ENCODE measurements at regions not wholly inside any gene's neighbourhood (a gene's known extent, or its start where the extent isn't known, plus 50 kb on each side); places are given as distances from the start of the nearest gene placed in this dataset.

DNA sequence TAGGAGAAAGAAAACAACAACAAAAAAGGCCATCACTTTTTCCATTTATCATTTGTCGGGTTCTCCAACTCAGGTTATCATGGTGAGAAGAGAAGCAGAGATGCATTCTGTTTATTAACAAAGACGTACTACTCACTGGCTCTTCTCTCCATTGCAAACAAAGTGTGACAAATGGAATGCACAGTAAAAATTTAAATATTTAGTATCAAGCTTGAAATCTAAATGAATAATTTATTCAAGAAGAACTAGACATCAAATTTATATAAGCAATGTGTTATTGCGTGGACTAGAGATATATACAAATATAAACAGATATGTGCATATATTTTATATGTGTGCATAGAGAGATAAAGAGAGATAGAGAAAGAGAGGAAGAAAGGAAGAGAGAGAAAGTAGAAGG is 236.5 kb downstream of the DSEL start (continued):
- TF ChIP-seq, protein P1, sequence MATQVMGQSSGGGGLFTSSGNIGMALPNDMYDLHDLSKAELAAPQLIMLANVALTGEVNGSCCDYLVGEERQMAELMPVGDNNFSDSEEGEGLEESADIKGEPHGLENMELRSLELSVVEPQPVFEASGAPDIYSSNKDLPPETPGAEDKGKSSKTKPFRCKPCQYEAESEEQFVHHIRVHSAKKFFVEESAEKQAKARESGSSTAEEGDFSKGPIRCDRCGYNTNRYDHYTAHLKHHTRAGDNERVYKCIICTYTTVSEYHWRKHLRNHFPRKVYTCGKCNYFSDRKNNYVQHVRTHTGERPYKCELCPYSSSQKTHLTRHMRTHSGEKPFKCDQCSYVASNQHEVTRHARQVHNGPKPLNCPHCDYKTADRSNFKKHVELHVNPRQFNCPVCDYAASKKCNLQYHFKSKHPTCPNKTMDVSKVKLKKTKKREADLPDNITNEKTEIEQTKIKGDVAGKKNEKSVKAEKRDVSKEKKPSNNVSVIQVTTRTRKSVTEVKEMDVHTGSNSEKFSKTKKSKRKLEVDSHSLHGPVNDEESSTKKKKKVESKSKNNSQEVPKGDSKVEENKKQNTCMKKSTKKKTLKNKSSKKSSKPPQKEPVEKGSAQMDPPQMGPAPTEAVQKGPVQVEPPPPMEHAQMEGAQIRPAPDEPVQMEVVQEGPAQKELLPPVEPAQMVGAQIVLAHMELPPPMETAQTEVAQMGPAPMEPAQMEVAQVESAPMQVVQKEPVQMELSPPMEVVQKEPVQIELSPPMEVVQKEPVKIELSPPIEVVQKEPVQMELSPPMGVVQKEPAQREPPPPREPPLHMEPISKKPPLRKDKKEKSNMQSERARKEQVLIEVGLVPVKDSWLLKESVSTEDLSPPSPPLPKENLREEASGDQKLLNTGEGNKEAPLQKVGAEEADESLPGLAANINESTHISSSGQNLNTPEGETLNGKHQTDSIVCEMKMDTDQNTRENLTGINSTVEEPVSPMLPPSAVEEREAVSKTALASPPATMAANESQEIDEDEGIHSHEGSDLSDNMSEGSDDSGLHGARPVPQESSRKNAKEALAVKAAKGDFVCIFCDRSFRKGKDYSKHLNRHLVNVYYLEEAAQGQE (IDR thresholded peaks at IDR 0.05; ENCODE audit: low read depth): no peak
- TF ChIP-seq, protein P2, sequence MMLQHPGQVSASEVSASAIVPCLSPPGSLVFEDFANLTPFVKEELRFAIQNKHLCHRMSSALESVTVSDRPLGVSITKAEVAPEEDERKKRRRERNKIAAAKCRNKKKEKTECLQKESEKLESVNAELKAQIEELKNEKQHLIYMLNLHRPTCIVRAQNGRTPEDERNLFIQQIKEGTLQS (IDR thresholded peaks at IDR 0.05): no peak
- TF ChIP-seq FOSL1 (IDR thresholded peaks at IDR 0.05; ENCODE audit: low read depth) (no peak), YY1 (IDR thresholded peaks at IDR 0.05; ENCODE audit: extremely low read depth, insufficient replicate concordance, low read depth, low read length) (no peak), SIN3A (IDR thresholded peaks at IDR 0.05; ENCODE audit: low read depth) (no peak), CBX3 (IDR thresholded peaks at IDR 0.05; ENCODE audit: low read depth) (no peak), SRF (IDR thresholded peaks at IDR 0.05; ENCODE audit: low read depth) (no peak), ZFX (IDR thresholded peaks at IDR 0.05) (no peak), EZH2phosphoT487 (IDR thresholded peaks at IDR 0.05; ENCODE audit: borderline replicate concordance) (no peak), ELF1 (IDR thresholded peaks at IDR 0.05; ENCODE audit: borderline replicate concordance, low read depth) (no peak)

DNA sequence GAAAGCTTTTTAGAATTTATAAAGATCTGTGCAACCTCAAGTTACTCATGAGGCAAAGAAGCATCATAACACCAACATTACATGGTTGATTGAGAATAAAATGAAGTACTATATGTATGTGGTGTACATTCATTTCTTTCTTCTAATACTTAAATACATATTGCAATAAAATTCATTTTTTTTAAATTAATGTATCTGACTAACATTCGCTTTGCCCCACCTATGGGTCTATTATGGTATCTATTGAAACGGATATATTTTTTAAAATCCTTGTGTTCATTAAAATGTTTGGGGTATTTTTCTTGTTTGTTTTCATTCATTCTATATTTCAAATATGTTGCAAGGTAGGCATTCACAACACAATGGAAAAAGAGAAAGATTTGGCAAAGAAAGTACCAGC is 237.5 kb downstream of the DSEL start:
- CTCF ChIA-PET: no interaction called here
- TF ChIP-seq, protein P2 (IDR thresholded peaks at IDR 0.05): no peak
- TF ChIP-seq CBX3 (IDR thresholded peaks at IDR 0.05; ENCODE audit: low read depth) (no peak), FOSL1 (IDR thresholded peaks at IDR 0.05; ENCODE audit: low read depth) (no peak), EGR1 (IDR thresholded peaks at IDR 0.05; ENCODE audit: low read depth) (no peak), RAD21 (IDR thresholded peaks at IDR 0.05; ENCODE audit: low read depth) (no peak), SIN3A (IDR thresholded peaks at IDR 0.05; ENCODE audit: low read depth) (no peak), JUND (IDR thresholded peaks at IDR 0.05) (no peak), ELF1 (IDR thresholded peaks at IDR 0.05; ENCODE audit: borderline replicate concordance, low read depth) (no peak), ZNF274 (IDR thresholded peaks at IDR 0.05; ENCODE audit: low read depth, low read length) (no peak), EZH2 (IDR thresholded peaks at IDR 0.05) (no peak), TCF7L2 (IDR thresholded peaks at IDR 0.05; ENCODE audit: borderline replicate concordance, extremely low read depth, insufficient read depth, insufficient read length) (no peak)
- TF ChIP-seq, protein P1 (IDR thresholded peaks at IDR 0.05; ENCODE audit: low read depth): no peak
- TF ChIP-seq, protein P3, sequence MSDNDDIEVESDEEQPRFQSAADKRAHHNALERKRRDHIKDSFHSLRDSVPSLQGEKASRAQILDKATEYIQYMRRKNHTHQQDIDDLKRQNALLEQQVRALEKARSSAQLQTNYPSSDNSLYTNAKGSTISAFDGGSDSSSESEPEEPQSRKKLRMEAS (IDR thresholded peaks at IDR 0.05): no peak

More for the DNA sequence above, 237.5 kb downstream of the DSEL start:
- H3K9me2 ChIP-seq (ENCODE audit: insufficient read depth): no peaks in the 10 kb centered on the region
- H3K4me2 ChIP-seq (ENCODE audit: low read length): no peak overlapping the region
- H3K79me2 ChIP-seq (ENCODE audit: insufficient read depth, low read length): no peaks in the 10 kb centered on the region
- no TSS peak for BruUV-seq (replicated peaks)
- ChIA-PET POLR2A (no interaction called here), RAD21 (ENCODE audit: low non-redundant PET in 1 of 2, low total read pairs in 2 of 2, uncharacterized antibody in 2 of 2, unreplicated experiment in 2 of 2) (no interaction called here)
- no peak overlapping the region for H3K9ac ChIP-seq (ENCODE audit: low read length)
- no peaks in the 10 kb centered on the region for H4K20me1 ChIP-seq (ENCODE audit: insufficient read depth)
- DNase-seq (ENCODE audit: low read depth, low spot score) (no peak), ATAC-seq (no peak)
- no peaks in the 10 kb centered on the region for H3K4me1 ChIP-seq (ENCODE audit: control insufficient read depth in 1 of 2, insufficient read depth in 2 of 2, low read length in 2 of 2)
- no peaks in the 10 kb centered on the region for H3K36me3 ChIP-seq (ENCODE audit: control insufficient read depth in 1 of 2, insufficient read depth in 2 of 2, low read length in 2 of 2)
- no peak overlapping the region for H3K27ac ChIP-seq (ENCODE audit: low read depth, low read length)
- H3K9me3 ChIP-seq (ENCODE audit: control insufficient read depth in 1 of 2, insufficient read depth in 1 of 2, low read depth in 1 of 2, low read length in 2 of 2): peaks cover 14 to 21% of the 10 kb centered on the region in 2 experiments; a peak in 2 of 4 replicates
- H3K4me3 ChIP-seq (replicated peaks in 1 of 2; ENCODE audit: low read depth in 1 of 2, low read length in 2 of 2): no peak overlapping the region
- H3K27me3 ChIP-seq (ENCODE audit: insufficient read depth, low read length): no peaks in the 10 kb centered on the region
- no peak overlapping the region for H2AFZ ChIP-seq (ENCODE audit: low read depth, low read length, poor library complexity, severe bottlenecking)
- intact Hi-C loops (cut with micrococcal nuclease): no loop called here

Data from HCT116 (cell line).